ENCODE measurements at regions not wholly inside any gene's neighbourhood (a gene's known extent, or its start where the extent isn't known, plus 50 kb on each side); places are given as distances from the start of the nearest gene placed in this dataset.

DNA sequence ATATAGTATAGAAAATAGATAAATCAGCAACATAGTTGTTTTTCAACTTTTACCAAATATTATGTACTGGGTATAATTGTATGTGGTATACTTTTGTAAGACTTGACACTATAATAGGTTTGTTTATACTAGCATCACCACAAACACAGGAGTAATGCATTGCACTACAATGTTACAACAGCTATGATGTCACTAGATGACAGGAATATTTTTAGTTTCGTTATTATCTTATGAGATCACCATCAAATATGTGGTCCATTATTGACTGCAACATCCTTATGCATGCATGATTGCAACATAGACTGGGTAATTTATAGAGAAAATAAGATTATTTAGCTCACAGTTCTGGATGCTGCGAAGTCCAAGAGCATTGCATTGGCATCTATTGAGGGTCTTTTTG lies 678.4 kb upstream of the ZNF804A start:
- Mint-ChIP-seq H3K27ac (no peak overlapping the region), H3K4me1 (ENCODE audit: low read depth) (no peaks in the 10 kb centered on the region), H3K27me3 (no peaks in the 10 kb centered on the region), H3K36me3 (ENCODE audit: low read depth) (no peaks in the 10 kb centered on the region), H3K4me3 (no peak overlapping the region), H3K9me3 (peaks cover 2% of the 10 kb centered on the region)
- intact Hi-C loops (cut with DNase I, micrococcal nuclease) = no loop called here
- no peak overlapping the region for H3K4me3 ChIP-seq (ENCODE audit: low read length)
- ATAC-seq (ENCODE audit: poor library complexity) = no peak
- no peaks in the 10 kb centered on the region for H3K4me1 ChIP-seq (ENCODE audit: insufficient read depth, low read length)
- POLR2A ChIA-PET = no interaction called here
- H3K36me3 ChIP-seq (ENCODE audit: insufficient read depth, low read length) = no peaks in the 10 kb centered on the region
- no peaks in the 10 kb centered on the region for H3K9me3 ChIP-seq (ENCODE audit: control insufficient read depth in 1 of 2, insufficient read depth in 1 of 2, low read length in 2 of 2)
- H3K27ac ChIP-seq (ENCODE audit: low read depth in 1 of 2, low read length in 2 of 2) = no peak overlapping the region
- no peak for DNase-seq
- CTCF ChIA-PET = no interaction called here
- TF ChIP-seq, protein P1, sequence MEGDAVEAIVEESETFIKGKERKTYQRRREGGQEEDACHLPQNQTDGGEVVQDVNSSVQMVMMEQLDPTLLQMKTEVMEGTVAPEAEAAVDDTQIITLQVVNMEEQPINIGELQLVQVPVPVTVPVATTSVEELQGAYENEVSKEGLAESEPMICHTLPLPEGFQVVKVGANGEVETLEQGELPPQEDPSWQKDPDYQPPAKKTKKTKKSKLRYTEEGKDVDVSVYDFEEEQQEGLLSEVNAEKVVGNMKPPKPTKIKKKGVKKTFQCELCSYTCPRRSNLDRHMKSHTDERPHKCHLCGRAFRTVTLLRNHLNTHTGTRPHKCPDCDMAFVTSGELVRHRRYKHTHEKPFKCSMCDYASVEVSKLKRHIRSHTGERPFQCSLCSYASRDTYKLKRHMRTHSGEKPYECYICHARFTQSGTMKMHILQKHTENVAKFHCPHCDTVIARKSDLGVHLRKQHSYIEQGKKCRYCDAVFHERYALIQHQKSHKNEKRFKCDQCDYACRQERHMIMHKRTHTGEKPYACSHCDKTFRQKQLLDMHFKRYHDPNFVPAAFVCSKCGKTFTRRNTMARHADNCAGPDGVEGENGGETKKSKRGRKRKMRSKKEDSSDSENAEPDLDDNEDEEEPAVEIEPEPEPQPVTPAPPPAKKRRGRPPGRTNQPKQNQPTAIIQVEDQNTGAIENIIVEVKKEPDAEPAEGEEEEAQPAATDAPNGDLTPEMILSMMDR (IDR thresholded peaks at IDR 0.05) = no peak
- H3K27me3 ChIP-seq (ENCODE audit: control insufficient read depth in 1 of 2, insufficient read depth in 2 of 2, low read length in 2 of 2) = no peaks in the 10 kb centered on the region

DNA sequence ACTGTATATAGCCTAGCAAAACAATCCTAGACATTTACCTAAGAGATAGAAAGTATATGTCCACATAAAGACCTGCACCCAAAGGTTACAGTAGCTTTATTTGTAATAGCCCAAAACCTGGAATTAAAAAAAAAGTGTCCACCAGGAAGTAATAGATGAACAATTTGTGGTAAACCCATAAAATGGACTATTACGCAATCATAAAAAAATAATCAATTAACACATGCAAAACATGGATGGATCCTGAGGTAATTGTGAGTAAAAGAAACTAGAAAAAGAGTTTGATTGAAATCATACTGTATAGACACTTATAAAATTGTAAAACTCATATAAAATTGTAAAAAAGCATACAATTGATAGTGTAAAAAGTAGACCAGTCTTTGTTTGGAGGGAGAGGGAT lies 673.0 kb upstream of the ZNF804A start:
- POLR2A ChIA-PET = no interaction called here
- Histone ChIP-seq H3K4me3 (ENCODE audit: low read length) (no peak overlapping the region), H3K9me3 (ENCODE audit: control insufficient read depth in 1 of 2, insufficient read depth in 1 of 2, low read length in 2 of 2) (peaks cover 0 to 7% of the 10 kb centered on the region in 2 experiments), H3K27ac (ENCODE audit: low read depth in 1 of 2, low read length in 2 of 2) (no peak overlapping the region), H3K36me3 (ENCODE audit: insufficient read depth, low read length) (no peaks in the 10 kb centered on the region), H3K27me3 (ENCODE audit: control insufficient read depth in 1 of 2, insufficient read depth in 2 of 2, low read length in 2 of 2) (no peaks in the 10 kb centered on the region), H3K4me1 (ENCODE audit: insufficient read depth, low read length) (no peaks in the 10 kb centered on the region)
- TF ChIP-seq, protein P1 (IDR thresholded peaks at IDR 0.05) = no peak
- intact Hi-C loops (cut with DNase I, micrococcal nuclease) = no loop called here
- ATAC-seq (ENCODE audit: poor library complexity) (no peak), DNase-seq (no peak)
- H3K4me1 Mint-ChIP-seq (ENCODE audit: low read depth) = no peaks in the 10 kb centered on the region
- no peaks in the 10 kb centered on the region for H3K36me3 Mint-ChIP-seq (ENCODE audit: low read depth)
- no peaks in the 10 kb centered on the region for H3K27me3 Mint-ChIP-seq
- H3K4me3 Mint-ChIP-seq = no peak overlapping the region
- H3K9me3 Mint-ChIP-seq = peaks cover 5% of the 10 kb centered on the region
- CTCF ChIA-PET = no interaction called here
- H3K27ac Mint-ChIP-seq = no peak overlapping the region

DNA sequence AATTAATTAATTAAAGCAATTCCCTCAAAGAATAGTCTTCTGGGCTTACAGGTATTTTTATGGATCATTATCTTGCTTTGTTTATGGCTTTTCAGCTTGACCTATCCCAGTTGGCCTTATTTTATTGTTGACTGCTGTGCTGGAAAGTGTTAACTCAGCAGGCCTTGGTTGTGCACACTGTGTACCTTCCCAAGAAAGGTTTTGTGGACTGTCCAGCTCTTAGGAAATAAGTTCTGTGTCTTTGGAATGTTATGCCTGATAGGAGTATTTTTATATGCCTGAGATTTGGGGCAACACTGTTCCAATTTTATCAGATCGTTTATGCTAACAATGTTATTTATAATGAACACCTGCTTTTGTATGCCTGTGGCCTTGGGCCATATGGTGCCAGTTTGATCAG lies 671.9 kb upstream of the ZNF804A start:
- DNase-seq (no peak), ATAC-seq (ENCODE audit: poor library complexity) (no peak)
- H3K9me3 Mint-ChIP-seq = peaks cover 5% of the 10 kb centered on the region
- Histone ChIP-seq H3K9me3 (ENCODE audit: control insufficient read depth in 1 of 2, insufficient read depth in 1 of 2, low read length in 2 of 2) (peaks cover 0 to 7% of the 10 kb centered on the region in 2 experiments), H3K36me3 (ENCODE audit: insufficient read depth, low read length) (no peaks in the 10 kb centered on the region), H3K4me1 (ENCODE audit: insufficient read depth, low read length) (no peaks in the 10 kb centered on the region), H3K27me3 (ENCODE audit: control insufficient read depth in 1 of 2, insufficient read depth in 2 of 2, low read length in 2 of 2) (no peaks in the 10 kb centered on the region), H3K4me3 (ENCODE audit: low read length) (no peak overlapping the region), H3K27ac (ENCODE audit: low read depth in 1 of 2, low read length in 2 of 2) (no peak overlapping the region)
- H3K36me3 Mint-ChIP-seq (ENCODE audit: low read depth) = no peaks in the 10 kb centered on the region
- POLR2A ChIA-PET = no interaction called here
- H3K4me3 Mint-ChIP-seq = no peak overlapping the region
- intact Hi-C loops (cut with DNase I, micrococcal nuclease) = no loop called here
- TF ChIP-seq, protein P1 (IDR thresholded peaks at IDR 0.05) = no peak
- H3K4me1 Mint-ChIP-seq (ENCODE audit: low read depth) = no peaks in the 10 kb centered on the region
- H3K27me3 Mint-ChIP-seq = no peaks in the 10 kb centered on the region
- CTCF ChIA-PET = no interaction called here
- no peak overlapping the region for H3K27ac Mint-ChIP-seq
